ENCODE measurements at regions not wholly inside any gene's neighbourhood (a gene's known extent, or its start where the extent isn't known, plus 50 kb on each side); places are given as distances from the start of the nearest gene placed in this dataset.

DNA sequence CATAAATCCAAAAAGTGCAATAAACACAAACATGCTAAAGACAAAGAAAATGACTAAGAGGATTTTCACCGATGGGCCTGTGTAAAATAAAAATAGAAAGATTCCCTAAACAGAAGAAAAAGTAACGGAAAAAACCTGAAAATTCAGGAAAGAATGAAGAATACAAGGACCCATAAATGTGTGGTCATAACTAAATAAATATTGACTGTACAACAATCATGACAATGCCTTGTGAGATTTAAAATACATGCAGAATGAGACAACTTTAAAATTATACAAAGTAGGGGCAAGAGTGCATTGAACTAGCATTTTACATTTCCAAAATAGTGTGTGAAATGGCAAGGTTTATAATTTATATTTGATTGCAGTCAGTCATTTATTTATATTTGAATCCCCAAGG lies 409.1 kb upstream of the ANKRD30A start:
- no peaks in the 10 kb centered on the region for H3K36me3 ChIP-seq (ENCODE audit: control insufficient read depth, insufficient read depth, low read length)
- no peak overlapping the region for H3K23ac ChIP-seq (ENCODE audit: low read length)
- H2BK15ac ChIP-seq (replicated peaks; ENCODE audit: low read depth) = no peak overlapping the region
- H2BK5ac ChIP-seq (ENCODE audit: low read length) = no peak overlapping the region
- WGBS (ENCODE audit: extremely low coverage, insufficient coverage, low lambda C conversion rate) = no CpG with 5 or more reads among the region's 2 CpGs
- H3K79me1 ChIP-seq (ENCODE audit: low read length) = no peaks in the 10 kb centered on the region
- no peak overlapping the region for H3K56ac ChIP-seq (ENCODE audit: low read length)
- no peak overlapping the region for H2BK120ac ChIP-seq (ENCODE audit: low read depth, low read length)
- no peaks in the 10 kb centered on the region for H3K4me1 ChIP-seq (ENCODE audit: control insufficient read depth, low read depth, low read length)
- H3K4me3 ChIP-seq (ENCODE audit: low read length) = no peak overlapping the region
- H4K8ac ChIP-seq (ENCODE audit: low read depth, low read length) = no peak overlapping the region
- H3K9ac ChIP-seq (ENCODE audit: low read length) = no peak overlapping the region
- H3K27ac ChIP-seq (ENCODE audit: low read depth, low read length) = no peak overlapping the region
- H3K4me2 ChIP-seq (ENCODE audit: low read length) = no peak overlapping the region
- no peak overlapping the region for H2AK5ac ChIP-seq (ENCODE audit: low read length)
- H3K79me2 ChIP-seq (ENCODE audit: control insufficient read depth, insufficient read depth, low read length) = no peaks in the 10 kb centered on the region
- no peak overlapping the region for H3K18ac ChIP-seq (ENCODE audit: low read length)
- H3K27me3 ChIP-seq (ENCODE audit: insufficient read depth, low read length, poor library complexity) = no peaks in the 10 kb centered on the region
- H3K4ac ChIP-seq (ENCODE audit: low read depth, low read length) = no peak overlapping the region
- DNase-seq = no peak
- no peak overlapping the region for H4K5ac ChIP-seq (ENCODE audit: low read length)

DNA sequence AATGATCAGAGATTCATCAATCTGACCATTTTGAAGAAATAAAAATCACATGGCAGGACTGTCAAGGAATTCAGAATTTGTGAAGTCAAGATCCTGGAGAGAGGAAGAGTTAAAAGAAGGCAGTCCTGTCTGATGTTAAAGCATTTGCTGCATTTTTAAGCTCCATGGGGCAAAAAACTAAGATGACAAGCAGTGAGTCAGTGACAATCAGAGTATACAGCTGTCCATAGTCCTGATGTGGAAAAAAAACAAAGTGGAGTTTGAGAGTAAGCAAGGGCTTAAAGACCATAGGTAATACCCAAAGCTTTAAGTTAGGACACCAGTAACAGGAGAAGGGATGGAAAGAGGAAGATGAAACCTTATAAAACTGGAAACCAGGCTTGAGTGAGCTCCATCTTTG lies 412.7 kb upstream of the ANKRD30A start:
- Histone ChIP-seq H3K27ac (ENCODE audit: low read depth, low read length) (no peak overlapping the region), H3K23ac (ENCODE audit: low read length) (no peak overlapping the region), H3K4ac (ENCODE audit: low read depth, low read length) (no peak overlapping the region), H4K5ac (ENCODE audit: low read length) (no peak overlapping the region), H3K79me1 (ENCODE audit: low read length) (no peaks in the 10 kb centered on the region), H2BK15ac (replicated peaks; ENCODE audit: low read depth) (no peak overlapping the region), H3K18ac (ENCODE audit: low read length) (no peak overlapping the region), H4K8ac (ENCODE audit: low read depth, low read length) (no peak overlapping the region), H3K36me3 (ENCODE audit: control insufficient read depth, insufficient read depth, low read length) (no peaks in the 10 kb centered on the region), H3K79me2 (ENCODE audit: control insufficient read depth, insufficient read depth, low read length) (no peaks in the 10 kb centered on the region), H3K4me2 (ENCODE audit: low read length) (no peak overlapping the region), H2BK120ac (ENCODE audit: low read depth, low read length) (no peak overlapping the region), H2AK5ac (ENCODE audit: low read length) (no peak overlapping the region), H3K4me1 (ENCODE audit: control insufficient read depth, low read depth, low read length) (no peaks in the 10 kb centered on the region), H3K27me3 (ENCODE audit: insufficient read depth, low read length, poor library complexity) (no peaks in the 10 kb centered on the region), H3K56ac (ENCODE audit: low read length) (no peak overlapping the region), H3K4me3 (ENCODE audit: low read length) (no peak overlapping the region), H3K9ac (ENCODE audit: low read length) (no peak overlapping the region), H2BK5ac (ENCODE audit: low read length) (no peak overlapping the region)
- DNase-seq = no peak

DNA sequence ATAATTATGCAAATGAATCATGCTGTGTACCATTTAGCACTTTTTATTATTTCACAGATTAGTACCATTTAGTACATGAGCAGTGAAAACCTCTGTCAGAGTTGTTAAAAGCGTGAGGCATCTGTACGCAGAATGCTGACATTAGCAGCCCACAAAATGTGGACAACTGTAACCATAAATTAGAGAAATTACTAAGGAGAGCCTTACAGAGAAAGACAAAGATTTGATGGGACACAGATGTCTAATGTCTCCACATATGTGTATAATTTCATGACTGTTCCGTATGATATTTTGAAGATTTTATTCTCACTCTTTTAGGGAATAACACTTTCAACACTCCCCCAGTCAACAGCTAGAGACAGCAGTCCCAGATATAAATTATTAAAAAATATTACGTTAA lies 414.0 kb upstream of the ANKRD30A start:
- no peaks in the 10 kb centered on the region for H3K27me3 ChIP-seq (ENCODE audit: insufficient read depth, low read length, poor library complexity)
- H3K9ac ChIP-seq (ENCODE audit: low read length) = no peak overlapping the region
- H4K8ac ChIP-seq (ENCODE audit: low read depth, low read length) = no peak overlapping the region
- no CpG with 5 or more reads among the region's 4 CpGs for WGBS (ENCODE audit: extremely low coverage, insufficient coverage, low lambda C conversion rate)
- H3K27ac ChIP-seq (ENCODE audit: low read depth, low read length) = no peak overlapping the region
- no peak overlapping the region for H4K5ac ChIP-seq (ENCODE audit: low read length)
- no peak overlapping the region for H3K4me3 ChIP-seq (ENCODE audit: low read length)
- H3K36me3 ChIP-seq (ENCODE audit: control insufficient read depth, insufficient read depth, low read length) = no peaks in the 10 kb centered on the region
- H3K4ac ChIP-seq (ENCODE audit: low read depth, low read length) = no peak overlapping the region
- H3K4me1 ChIP-seq (ENCODE audit: control insufficient read depth, low read depth, low read length) = no peaks in the 10 kb centered on the region
- DNase-seq = no peak
- no peaks in the 10 kb centered on the region for H3K79me1 ChIP-seq (ENCODE audit: low read length)
- no peak overlapping the region for H3K4me2 ChIP-seq (ENCODE audit: low read length)
- H3K79me2 ChIP-seq (ENCODE audit: control insufficient read depth, insufficient read depth, low read length) = no peaks in the 10 kb centered on the region
- no peak overlapping the region for H2AK5ac ChIP-seq (ENCODE audit: low read length)
- H2BK15ac ChIP-seq (replicated peaks; ENCODE audit: low read depth) = no peak overlapping the region
- H3K56ac ChIP-seq (ENCODE audit: low read length) = no peak overlapping the region
- H2BK120ac ChIP-seq (ENCODE audit: low read depth, low read length) = no peak overlapping the region
- H2BK5ac ChIP-seq (ENCODE audit: low read length) = no peak overlapping the region
- H3K18ac ChIP-seq (ENCODE audit: low read length) = no peak overlapping the region
- H3K23ac ChIP-seq (ENCODE audit: low read length) = no peak overlapping the region

DNA sequence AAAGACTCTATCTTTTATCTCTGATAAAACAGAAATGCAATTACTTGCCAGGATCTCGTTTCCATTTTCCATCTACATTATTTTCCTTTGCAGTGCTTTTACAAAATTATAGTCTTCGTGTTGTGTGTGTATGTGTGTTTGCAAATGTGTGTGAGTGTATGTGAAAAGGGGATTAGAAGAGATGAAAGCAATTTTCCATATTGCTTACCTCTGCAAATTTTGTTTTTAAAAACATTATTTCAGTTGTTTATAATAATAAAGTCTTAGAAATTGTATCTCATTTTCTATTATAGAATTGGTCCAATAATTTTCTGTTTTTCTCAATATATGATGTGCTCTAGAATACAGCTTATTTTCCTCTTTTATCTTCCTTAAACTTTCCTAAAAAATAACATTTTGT lies 421.3 kb upstream of the ANKRD30A start:
- Histone ChIP-seq H3K4me3 (ENCODE audit: low read length) (no peak overlapping the region), H3K27ac (ENCODE audit: low read depth, low read length) (no peak overlapping the region), H3K36me3 (ENCODE audit: control insufficient read depth, insufficient read depth, low read length) (no peaks in the 10 kb centered on the region), H4K8ac (ENCODE audit: low read depth, low read length) (no peak overlapping the region), H3K9ac (ENCODE audit: low read length) (no peak overlapping the region), H2AK5ac (ENCODE audit: low read length) (no peak overlapping the region), H3K4me2 (ENCODE audit: low read length) (no peak overlapping the region), H3K79me1 (ENCODE audit: low read length) (no peaks in the 10 kb centered on the region), H2BK120ac (ENCODE audit: low read depth, low read length) (no peak overlapping the region), H3K23ac (ENCODE audit: low read length) (no peak overlapping the region), H3K79me2 (ENCODE audit: control insufficient read depth, insufficient read depth, low read length) (no peaks in the 10 kb centered on the region), H3K18ac (ENCODE audit: low read length) (no peak overlapping the region), H2BK5ac (ENCODE audit: low read length) (no peak overlapping the region), H3K4me1 (ENCODE audit: control insufficient read depth, low read depth, low read length) (no peaks in the 10 kb centered on the region), H2BK15ac (replicated peaks; ENCODE audit: low read depth) (no peak overlapping the region), H3K27me3 (ENCODE audit: insufficient read depth, low read length, poor library complexity) (no peaks in the 10 kb centered on the region), H3K4ac (ENCODE audit: low read depth, low read length) (no peak overlapping the region), H4K5ac (ENCODE audit: low read length) (no peak overlapping the region), H3K56ac (ENCODE audit: low read length) (no peak overlapping the region)
- no peak for DNase-seq
- 100% methylated on average over 1 of the region's 2 CpGs for WGBS (ENCODE audit: extremely low coverage, insufficient coverage, low lambda C conversion rate)

DNA sequence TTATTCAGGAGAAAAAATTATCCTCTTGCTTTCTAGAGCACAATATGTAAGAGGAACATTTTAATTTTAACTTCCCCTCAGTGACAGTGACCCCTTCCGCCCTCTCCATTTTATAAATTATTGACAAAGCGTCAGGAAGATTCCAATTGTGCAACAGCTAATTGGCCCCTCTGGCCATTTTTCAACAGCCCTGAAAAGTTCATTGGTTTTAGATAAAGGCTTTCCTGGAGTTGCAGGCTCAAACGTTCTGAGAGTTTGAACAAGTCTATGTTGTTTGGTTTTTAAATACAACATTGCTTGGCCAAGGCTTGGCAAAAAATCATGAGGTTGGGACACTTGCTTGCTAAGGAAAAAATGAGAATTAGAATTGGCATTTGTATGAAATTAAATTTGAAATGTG lies 422.2 kb upstream of the ANKRD30A start:
- no CpG with 5 or more reads among the region's 3 CpGs for WGBS (ENCODE audit: extremely low coverage, insufficient coverage, low lambda C conversion rate)
- no peak overlapping the region for H2BK5ac ChIP-seq (ENCODE audit: low read length)
- H3K4me1 ChIP-seq (ENCODE audit: control insufficient read depth, low read depth, low read length) = no peaks in the 10 kb centered on the region
- H3K36me3 ChIP-seq (ENCODE audit: control insufficient read depth, insufficient read depth, low read length) = no peaks in the 10 kb centered on the region
- H3K9ac ChIP-seq (ENCODE audit: low read length) = no peak overlapping the region
- H3K4me2 ChIP-seq (ENCODE audit: low read length) = no peak overlapping the region
- H4K5ac ChIP-seq (ENCODE audit: low read length) = no peak overlapping the region
- H3K23ac ChIP-seq (ENCODE audit: low read length) = no peak overlapping the region
- H3K27me3 ChIP-seq (ENCODE audit: insufficient read depth, low read length, poor library complexity) = no peaks in the 10 kb centered on the region
- no peak for DNase-seq
- no peak overlapping the region for H2BK15ac ChIP-seq (replicated peaks; ENCODE audit: low read depth)
- H3K18ac ChIP-seq (ENCODE audit: low read length) = no peak overlapping the region
- no peak overlapping the region for H2AK5ac ChIP-seq (ENCODE audit: low read length)
- H3K4me3 ChIP-seq (ENCODE audit: low read length) = no peak overlapping the region
- H3K4ac ChIP-seq (ENCODE audit: low read depth, low read length) = no peak overlapping the region
- no peak overlapping the region for H2BK120ac ChIP-seq (ENCODE audit: low read depth, low read length)
- no peaks in the 10 kb centered on the region for H3K79me1 ChIP-seq (ENCODE audit: low read length)
- no peak overlapping the region for H3K56ac ChIP-seq (ENCODE audit: low read length)
- no peaks in the 10 kb centered on the region for H3K79me2 ChIP-seq (ENCODE audit: control insufficient read depth, insufficient read depth, low read length)
- H3K27ac ChIP-seq (ENCODE audit: low read depth, low read length) = no peak overlapping the region
- no peak overlapping the region for H4K8ac ChIP-seq (ENCODE audit: low read depth, low read length)

DNA sequence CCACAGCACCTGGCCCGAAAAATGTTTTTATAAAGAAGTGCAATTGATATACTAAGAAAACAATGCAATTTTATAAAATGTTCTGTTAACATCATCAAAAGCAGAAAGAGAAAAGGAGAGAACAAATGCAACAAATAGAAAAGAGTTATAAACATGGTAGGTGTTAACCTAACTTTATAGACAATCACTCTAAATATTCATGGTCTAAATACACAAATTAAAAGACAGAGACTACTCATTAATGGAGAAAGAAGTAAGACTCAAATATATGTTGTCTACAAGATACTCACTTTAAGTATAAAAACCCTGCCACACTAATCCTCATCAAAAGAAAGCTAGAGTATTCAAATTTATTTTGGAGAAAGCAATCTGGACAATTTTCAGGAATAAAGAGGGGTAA lies 425.3 kb upstream of the ANKRD30A start:
- no CpG with 5 or more reads among the region's 1 CpG for WGBS (ENCODE audit: extremely low coverage, insufficient coverage, low lambda C conversion rate)
- no peak overlapping the region for H3K4ac ChIP-seq (ENCODE audit: low read depth, low read length)
- no peak for DNase-seq
- H3K4me3 ChIP-seq (ENCODE audit: low read length) = no peak overlapping the region
- no peaks in the 10 kb centered on the region for H3K4me1 ChIP-seq (ENCODE audit: control insufficient read depth, low read depth, low read length)
- no peak overlapping the region for H3K56ac ChIP-seq (ENCODE audit: low read length)
- no peak overlapping the region for H4K5ac ChIP-seq (ENCODE audit: low read length)
- no peak overlapping the region for H3K9ac ChIP-seq (ENCODE audit: low read length)
- no peaks in the 10 kb centered on the region for H3K79me1 ChIP-seq (ENCODE audit: low read length)
- no peak overlapping the region for H2AK5ac ChIP-seq (ENCODE audit: low read length)
- H2BK15ac ChIP-seq (replicated peaks; ENCODE audit: low read depth) = no peak overlapping the region
- H3K27ac ChIP-seq (ENCODE audit: low read depth, low read length) = no peak overlapping the region
- H3K4me2 ChIP-seq (ENCODE audit: low read length) = no peak overlapping the region
- no peaks in the 10 kb centered on the region for H3K27me3 ChIP-seq (ENCODE audit: insufficient read depth, low read length, poor library complexity)
- H3K36me3 ChIP-seq (ENCODE audit: control insufficient read depth, insufficient read depth, low read length) = no peaks in the 10 kb centered on the region
- H4K8ac ChIP-seq (ENCODE audit: low read depth, low read length) = no peak overlapping the region
- H3K18ac ChIP-seq (ENCODE audit: low read length) = no peak overlapping the region
- no peak overlapping the region for H3K23ac ChIP-seq (ENCODE audit: low read length)
- H2BK5ac ChIP-seq (ENCODE audit: low read length) = no peak overlapping the region
- H2BK120ac ChIP-seq (ENCODE audit: low read depth, low read length) = no peak overlapping the region
- no peaks in the 10 kb centered on the region for H3K79me2 ChIP-seq (ENCODE audit: control insufficient read depth, insufficient read depth, low read length)
